K562 (cell line): ENCODE measurements at regions not wholly inside any gene's neighbourhood (a gene's known extent, or its start where the extent isn't known, plus 50 kb on each side); places are given as distances from the start of the nearest gene placed in this dataset.

ENCODE experiments used
- ATAC-seq: fragments of 200-7000 bp; cut with Tn5 transposase; 3 replicates; pipeline ENCODE4 v1.9.1; 2020; ENCODE audit warnings: moderate library complexity
- BruUV-seq: library from RNA; stranded (reverse); fragments of 400-500 nt; replicated peaks from 2 replicates; lab custom pipeline; 2021; lab: Mats Ljungman, UMichigan
- CTCF ChIA-PET: fragments of 300-600 bp; formaldehyde crosslinking; extraction: SDS; loops from one replicate; lab custom pipeline; 2021; ENCODE audit warnings: low intra/inter-chr PET ratio; lab: Yijun Ruan, JAX
- POLR2A ChIA-PET: fragments of 300-600, 350-650 bp; sonication (Branson Sonifier 250); formaldehyde crosslinking; extraction: SDS; loops from one replicate; lab custom pipeline; 2021; ENCODE audit warnings: antibody characterized with exemption, inconsistent platforms; lab: Yijun Ruan, JAX
- DNase-seq, 4 experiments: peaks; one replicate each; pipeline versions ENCODE4 v3.0.0 to v3.0.0-alpha.2; 2011 to 2018; ENCODE audit warnings: low spot score in 3 of 4, mixed read lengths in 3 of 4; ENCODE audit errors: extremely low read depth in 1 of 4
- FAIRE-seq: peaks from 2 replicates; lab custom pipeline; 2011; peaks lifted over from hg19 to GRCh38; lab: Jason Lieb, UNC
- H2AFZ ChIP-seq: 2 replicates; pipeline ENCODE4 v1.6.0; 2011; ENCODE audit warnings: low read depth, low read length, control low read depth, inconsistent platforms
- H3K27ac ChIP-seq: fragments of 200-600 bp; 3 replicates; pipeline ENCODE4 v1.8.0; 2011; ENCODE audit warnings: low read depth, mild to moderate bottlenecking, control low read depth, inconsistent platforms, low read length, moderate library complexity, mixed read lengths; ENCODE audit errors: extremely low read depth
- H3K27me3 ChIP-seq, 2 experiments: fragments of 300-600 bp in 1 of 2; 2 replicates in 1 of 2; 3 replicates in 1 of 2; pipeline versions ENCODE4 v1.6.0 to v1.8.0; 2011; ENCODE audit warnings: inconsistent platforms in 2 of 2, low read length in 2 of 2, mild to moderate bottlenecking in 1 of 2, mixed read lengths in 1 of 2, moderate library complexity in 1 of 2; ENCODE audit not compliant: control insufficient read depth in 2 of 2, insufficient read depth in 2 of 2
- H3K36me3 ChIP-seq: fragments of 300-600 bp; 3 replicates; pipeline ENCODE4 v1.8.0; 2011; ENCODE audit warnings: mild to moderate bottlenecking, low read length, inconsistent platforms; ENCODE audit not compliant: control insufficient read depth, insufficient read depth
- H3K4me1 ChIP-seq, 2 experiments: fragments of 200-600 bp in 1 of 2; replicated peaks in 1 of 2; 2 replicates in 1 of 2; 3 replicates in 1 of 2; pipeline versions ENCODE4 v1.5.1 to v1.8.0; 2011; ENCODE audit warnings: inconsistent platforms in 2 of 2, low read length in 2 of 2, mild to moderate bottlenecking in 1 of 2, mixed read lengths in 1 of 2, moderate library complexity in 1 of 2; ENCODE audit not compliant: control insufficient read depth in 2 of 2, insufficient read depth in 2 of 2
- H3K4me2 ChIP-seq: 2 replicates; pipeline ENCODE4 v1.6.1; 2011; ENCODE audit warnings: low read length, control low read depth, inconsistent platforms, mixed read lengths; ENCODE audit not compliant: insufficient read depth
- H3K4me3 ChIP-seq: fragments of 200-600 bp; sonication (generic), shearing (Covaris generic); 2 replicates; pipeline ENCODE4 v1.5.1; 2016; ENCODE audit warnings: control low read depth, inconsistent platforms
- H3K79me2 ChIP-seq: fragments of 200-600 bp; 3 replicates; pipeline ENCODE4 v1.8.0; 2011; ENCODE audit warnings: low read length, inconsistent platforms; ENCODE audit not compliant: control insufficient read depth, insufficient read depth
- H3K9ac ChIP-seq, 2 experiments: 2 replicates each; pipeline versions ENCODE4 v1.6.0 to v1.6.1; 2011; ENCODE audit warnings: low read depth in 2 of 2, low read length in 2 of 2, control low read depth in 1 of 2, inconsistent platforms in 1 of 2, mild to moderate bottlenecking in 1 of 2, mixed read lengths in 1 of 2; ENCODE audit not compliant: insufficient read depth in 1 of 2
- H3K9me1 ChIP-seq: one replicate; pipeline ENCODE4 v1.6.0; 2011; ENCODE audit warnings: inconsistent platforms, mild to moderate bottlenecking, low read length, moderate library complexity; ENCODE audit not compliant: control insufficient read depth, insufficient read depth
- H3K9me3 ChIP-seq: replicated peaks from 2 replicates; pipeline ENCODE4 v1.5.1; 2011; ENCODE audit warnings: low read depth, low read length, inconsistent platforms; ENCODE audit not compliant: control insufficient read depth, insufficient read depth
- H4K20me1 ChIP-seq: replicated peaks from 2 replicates; pipeline ENCODE4 v1.6.1; 2011; ENCODE audit warnings: low read length, inconsistent platforms, mixed read lengths; ENCODE audit not compliant: control insufficient read depth, insufficient read depth
- BRD9 ChIP-seq: fragments of 450-650 bp; IDR thresholded peaks from 2 replicates; pipeline ENCODE4 v1.6.1; 2018; ENCODE audit warnings: low read depth; ENCODE audit not compliant: partially characterized antibody
- CBX2 ChIP-seq: fragments of 200-600 bp; sonication (generic); IDR thresholded peaks from one replicate; pipeline ENCODE4 v1.6.1; 2012; ENCODE audit warnings: mild to moderate bottlenecking, low read length, inconsistent platforms; ENCODE audit not compliant: insufficient read depth, poor library complexity, severe bottlenecking
- ETV6 ChIP-seq, 3 experiments: fragments of 150-350 bp in 1 of 3; sonication (generic) in 1 of 3; formaldehyde crosslinking in 1 of 3; IDR thresholded peaks; 2 replicates each; pipeline versions ENCODE4 v1.6.1 to v1.8.0; 2014 to 2022; ENCODE audit warnings: borderline replicate concordance in 2 of 3, low read depth in 2 of 3, antibody characterized with exemption in 1 of 3, low read length in 1 of 3, mild to moderate bottlenecking in 1 of 3, missing genetic modification reagents in 1 of 3
- FOXP4 ChIP-seq: sonication (generic); formaldehyde crosslinking; IDR thresholded peaks from 2 replicates; pipeline ENCODE4 v1.8.0; 2022; ENCODE audit warnings: mild to moderate bottlenecking, missing genetic modification reagents, borderline replicate concordance
- HMG20B ChIP-seq: fragments of 250-450 bp; sonication (Bioruptor Pico); IDR thresholded peaks from 2 replicates; pipeline ENCODE4 v1.5.0; 2021; ENCODE audit warnings: mild to moderate bottlenecking
- KLF16 ChIP-seq: IDR thresholded peaks from 2 replicates; pipeline ENCODE4 v1.6.1; 2016; ENCODE audit warnings: antibody characterized with exemption
- MYNN ChIP-seq, 2 experiments: sonication (generic); formaldehyde crosslinking in 1 of 2; IDR thresholded peaks; 2 replicates each; pipeline versions ENCODE4 v1.5.0 to v1.6.1; 2016 to 2020; ENCODE audit warnings: antibody characterized with exemption in 1 of 2, missing genetic modification reagents in 1 of 2
- NR0B1 ChIP-seq: fragments of 450-650 bp; IDR thresholded peaks from one replicate; pipeline ENCODE4 v1.6.1; 2018; ENCODE audit warnings: mild to moderate bottlenecking, moderate library complexity; ENCODE audit not compliant: partially characterized antibody
- SRSF9 ChIP-seq: fragments of 200-400 bp; formaldehyde crosslinking; IDR thresholded peaks from 2 replicates; pipeline ENCODE4 v1.6.1; 2017; ENCODE audit warnings: low read depth, low read length, borderline replicate concordance
- ZBTB43 ChIP-seq: sonication (generic); formaldehyde crosslinking; IDR thresholded peaks from 2 replicates; pipeline ENCODE4 v1.8.0; 2023; ENCODE audit warnings: mild to moderate bottlenecking, missing genetic modification reagents
- ZBTB49 ChIP-seq: sonication (generic); formaldehyde crosslinking; IDR thresholded peaks from 2 replicates; pipeline ENCODE4 v1.8.0; 2022; ENCODE audit warnings: missing genetic modification reagents, mild to moderate bottlenecking, borderline replicate concordance
- ZNF133 ChIP-seq: fragments of 250-450 bp; sonication (Bioruptor Pico); IDR thresholded peaks from 2 replicates; pipeline ENCODE4 v1.4.0; 2020; ENCODE audit warnings: mild to moderate bottlenecking
- ZNF586 ChIP-seq: fragments of 450-650 bp; formaldehyde crosslinking; conservative IDR thresholded peaks from 2 replicates; pipeline ENCODE4 v1.4.0; 2020; ENCODE audit warnings: mild to moderate bottlenecking, moderate library complexity
- ZNF830 ChIP-seq: fragments of 250-450 bp; sonication (Bioruptor Pico); IDR thresholded peaks from 2 replicates; pipeline ENCODE4 v1.5.0; 2021; ENCODE audit warnings: mild to moderate bottlenecking
- ZSCAN29 ChIP-seq: fragments of 450-650 bp; IDR thresholded peaks from 2 replicates; pipeline ENCODE4 v1.6.1; 2017
- ZZZ3 ChIP-seq: fragments of 450-650 bp; IDR thresholded peaks from 2 replicates; pipeline ENCODE4 v1.6.1; 2016; ENCODE audit warnings: antibody characterized with exemption, mild to moderate bottlenecking, moderate library complexity
- WGBS: fragments of 100-300 bp; shearing (Covaris generic); methylation state at CpG from one replicate; pipeline ENCODE4 v1.1.6; 2016; ENCODE audit warnings: low coverage, mixed read lengths; ENCODE audit not compliant: insufficient coverage; ENCODE audit errors: missing lambda C conversion rate; 5-methylcytosine and 5-hydroxymethylcytosine counted together
- in situ Hi-C: fragments of 300-500 bp; cut with MboI; formaldehyde crosslinking; loops from 4 replicates; pipeline ENCODE4 v1.15.0; 2018; ENCODE audit warnings: inconsistent platforms, mixed read lengths
- intact Hi-C: fragments of 100-400 bp; cut with micrococcal nuclease; formaldehyde crosslinking; loops from 2 replicates; pipeline ENCODE4 v1.14.2; 2022

GRCh38 chr2:226581661-226582060 lies 218.0 kb downstream of the IRS1 start:
- H3K27me3 ChIP-seq, result no peaks in the 10 kb centered on the region
- H3K27ac ChIP-seq, result no peak overlapping the region
- ChIA-PET POLR2A (no interaction called here), CTCF (no interaction called here)
- no peak overlapping the region for H2AFZ ChIP-seq
- ATAC-seq (no peak), DNase-seq (no peak), FAIRE-seq (no peak)
- H3K36me3 ChIP-seq, result no peaks in the 10 kb centered on the region
- no peaks in the 10 kb centered on the region for H3K4me1 ChIP-seq
- no TSS peak for BruUV-seq
- H3K9me1 ChIP-seq, result no peaks in the 10 kb centered on the region
- H4K20me1 ChIP-seq, result no peaks in the 10 kb centered on the region
- intact Hi-C loops (no loop called here), in situ Hi-C loops (no loop called here)
- no peak overlapping the region for H3K9ac ChIP-seq
- no peaks in the 10 kb centered on the region for H3K79me2 ChIP-seq
- no peak overlapping the region for H3K4me2 ChIP-seq
- H3K9me3 ChIP-seq, result no peaks in the 10 kb centered on the region
- 4% methylated on average over 4 of the region's 4 CpGs for WGBS
- H3K4me3 ChIP-seq, result no peak overlapping the region
- TF ChIP-seq NR0B1, result no peak
- TF ChIP-seq CBX2, result no peak
- no peak for TF ChIP-seq ZNF133 (CRISPR knock-in tag)
- no peak for TF ChIP-seq ETV6 (IDR thresholded peaks at IDR 0.05; ENCODE audit: borderline replicate concordance in 1 of 2, low read depth in 2 of 2, low read length in 1 of 2)
- no peak for TF ChIP-seq ETV6 (CRISPR knock-in tag; IDR thresholded peaks at IDR 0.05; ENCODE audit: borderline replicate concordance)
- TF ChIP-seq ZZZ3, result no peak
- TF ChIP-seq ZNF830 (CRISPR knock-in tag), result no peak
- TF ChIP-seq ZSCAN29, result no peak
- no peak for TF ChIP-seq ZBTB43 (CRISPR knock-in tag)
- no peak for TF ChIP-seq BRD9
- no peak for TF ChIP-seq SRSF9
- TF ChIP-seq KLF16, result no peak
- no peak for TF ChIP-seq HMG20B
- TF ChIP-seq MYNN (IDR thresholded peaks at IDR 0.05), result no peak
- TF ChIP-seq MYNN (CRISPR knock-in tag; IDR thresholded peaks at IDR 0.05), result no peak
- TF ChIP-seq ZBTB49, result no peak
- no peak for TF ChIP-seq ZNF586
- no peak for TF ChIP-seq FOXP4 (CRISPR knock-in tag)
